Left kidney (tissue), 1 donor: ENCODE measurements at regions not wholly inside any gene's neighbourhood (a gene's known extent, or its start where the extent isn't known, plus 50 kb on each side); places are given as distances from the start of the nearest gene placed in this dataset.

ENCODE experiments used
- DNase-seq: peaks from one replicate; pipeline ENCODE4 v3.0.0-alpha.2; 2013

DNA sequence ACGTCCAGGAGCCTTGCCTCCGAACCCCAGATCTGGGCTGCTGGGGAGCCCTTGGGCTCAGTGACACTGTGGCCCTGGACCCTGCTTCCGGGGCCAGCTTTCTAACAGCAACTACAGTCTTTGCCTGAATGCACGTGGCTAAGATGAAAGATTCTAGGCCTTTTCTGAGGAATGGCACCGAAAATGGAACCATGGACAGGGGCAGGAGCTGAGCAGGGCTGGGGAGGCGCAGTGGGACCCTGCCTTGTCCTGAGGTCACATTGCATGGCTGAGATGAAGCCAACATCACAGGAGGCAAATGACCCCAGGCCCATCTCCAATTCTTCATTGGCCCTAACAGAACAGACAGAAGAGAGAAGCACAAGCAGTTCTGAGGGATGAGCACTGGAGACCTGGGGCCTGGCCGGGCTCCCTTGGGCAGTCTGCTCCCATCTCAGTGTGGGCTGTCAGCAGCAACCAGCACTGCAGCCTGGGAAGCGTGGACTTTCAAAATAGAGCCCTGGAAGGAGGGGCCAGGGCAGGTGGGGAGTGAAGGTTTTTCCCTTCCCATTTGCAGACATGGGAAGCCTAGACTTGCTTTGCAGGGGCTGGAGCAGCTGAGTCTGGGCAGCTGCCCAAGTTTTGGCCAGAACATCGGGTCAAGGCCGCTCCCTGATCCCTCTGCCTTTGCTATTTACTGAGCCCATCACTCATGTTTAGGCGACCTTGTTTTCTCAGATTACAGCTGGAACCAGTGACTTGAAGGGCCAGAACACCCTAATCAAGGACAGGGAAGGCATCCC, 114.4 kb upstream of the TCERG1L start:
- no peak for DNase-seq

DNA sequence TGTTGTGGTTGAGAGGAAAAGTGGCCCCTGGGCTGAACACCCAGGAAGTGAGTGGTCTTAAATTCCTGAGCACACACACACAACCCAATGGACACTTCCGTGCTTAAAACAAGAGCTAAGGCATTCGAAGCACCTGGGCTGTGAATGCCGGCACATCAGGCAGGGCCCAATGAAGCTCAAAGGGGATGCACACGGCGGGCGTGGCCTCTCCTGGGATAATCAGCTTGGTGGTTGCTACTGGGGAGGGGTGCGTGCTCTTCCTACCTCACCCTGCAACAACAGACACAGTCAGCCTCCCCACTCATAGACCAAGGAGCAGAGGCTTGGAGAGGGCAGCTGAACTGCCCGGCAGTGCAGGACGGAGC, 115.0 kb upstream of the TCERG1L start:
- DNase-seq = no peak

DNA sequence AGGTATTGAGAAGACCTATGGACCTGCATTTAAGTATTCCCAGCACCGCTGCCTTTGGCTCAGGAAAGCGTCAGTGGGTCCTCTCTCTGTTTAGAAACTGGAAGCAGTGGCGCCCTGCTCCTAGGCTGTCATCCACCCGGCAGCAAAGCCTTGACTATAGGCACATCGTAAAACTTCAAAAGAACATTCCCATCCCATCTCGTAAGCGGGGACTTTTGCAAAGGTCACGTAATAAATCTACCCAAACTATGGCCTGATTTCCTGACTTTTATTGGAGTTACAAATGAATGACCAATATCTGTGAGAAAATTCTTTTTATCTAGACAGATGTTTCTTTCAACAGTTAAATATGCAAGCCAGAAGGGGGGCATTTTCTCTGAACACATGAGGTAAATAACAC, 115.8 kb upstream of the TCERG1L start:
- DNase-seq = no peak

DNA sequence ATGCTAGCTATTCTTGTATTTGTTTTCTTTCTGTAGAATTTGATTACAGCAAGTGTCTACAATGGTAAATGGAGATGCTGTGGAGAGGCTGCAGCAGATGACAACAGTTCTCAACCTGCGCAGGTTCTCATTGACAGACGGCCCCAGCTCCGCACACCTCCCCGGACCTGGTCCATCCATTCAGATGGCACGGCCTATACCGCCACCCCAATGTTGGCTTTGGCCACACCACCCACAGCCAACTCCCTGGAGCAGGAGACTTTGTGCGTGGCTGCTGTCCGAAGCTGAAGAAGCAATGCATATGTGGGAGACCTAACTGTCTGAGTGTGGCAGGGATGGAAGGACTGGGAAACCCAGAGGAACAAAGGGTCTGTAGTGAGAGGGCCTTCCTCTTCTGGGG, 116.4 kb upstream of the TCERG1L start:
- no peak for DNase-seq

DNA sequence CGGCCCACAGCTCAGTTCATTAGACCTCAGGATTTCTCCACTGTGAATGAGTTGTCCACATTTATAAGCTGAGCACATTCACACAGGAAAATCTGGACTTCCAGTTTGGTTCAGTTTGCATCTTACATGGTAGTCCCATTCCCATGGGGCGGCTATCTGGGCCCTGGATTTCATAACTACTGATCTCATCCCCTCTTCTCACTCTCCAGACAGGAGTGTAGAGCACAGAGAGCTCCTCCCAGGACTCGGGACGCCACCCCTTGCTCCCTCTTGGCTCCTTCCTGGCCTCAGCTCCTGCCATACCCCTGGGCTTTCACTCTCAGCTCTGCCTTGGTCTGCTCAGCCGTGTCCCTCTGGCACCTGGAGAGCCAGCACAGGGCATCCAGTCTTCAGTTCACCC, 117.6 kb upstream of the TCERG1L start:
- DNase-seq = no peak

DNA sequence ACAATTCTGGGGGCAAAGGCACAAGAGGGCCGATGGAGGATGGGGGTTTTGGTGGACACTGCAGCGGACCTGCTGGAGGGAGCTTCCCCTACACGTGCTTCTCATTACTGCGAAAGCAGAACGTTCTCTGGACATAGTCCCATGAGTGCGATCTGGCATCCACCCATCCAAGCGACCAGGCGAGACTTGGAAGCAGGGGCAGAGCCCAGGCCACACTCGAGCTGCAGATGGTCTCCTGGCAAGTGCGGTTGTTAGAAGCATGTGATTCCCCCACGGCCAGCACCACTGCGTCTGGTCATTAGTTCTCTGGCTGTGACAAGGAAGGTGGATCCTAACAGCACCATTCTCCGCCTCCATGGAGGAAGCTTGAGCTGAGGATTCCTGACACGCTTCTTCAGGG, 118.4 kb upstream of the TCERG1L start:
- no peak for DNase-seq

DNA sequence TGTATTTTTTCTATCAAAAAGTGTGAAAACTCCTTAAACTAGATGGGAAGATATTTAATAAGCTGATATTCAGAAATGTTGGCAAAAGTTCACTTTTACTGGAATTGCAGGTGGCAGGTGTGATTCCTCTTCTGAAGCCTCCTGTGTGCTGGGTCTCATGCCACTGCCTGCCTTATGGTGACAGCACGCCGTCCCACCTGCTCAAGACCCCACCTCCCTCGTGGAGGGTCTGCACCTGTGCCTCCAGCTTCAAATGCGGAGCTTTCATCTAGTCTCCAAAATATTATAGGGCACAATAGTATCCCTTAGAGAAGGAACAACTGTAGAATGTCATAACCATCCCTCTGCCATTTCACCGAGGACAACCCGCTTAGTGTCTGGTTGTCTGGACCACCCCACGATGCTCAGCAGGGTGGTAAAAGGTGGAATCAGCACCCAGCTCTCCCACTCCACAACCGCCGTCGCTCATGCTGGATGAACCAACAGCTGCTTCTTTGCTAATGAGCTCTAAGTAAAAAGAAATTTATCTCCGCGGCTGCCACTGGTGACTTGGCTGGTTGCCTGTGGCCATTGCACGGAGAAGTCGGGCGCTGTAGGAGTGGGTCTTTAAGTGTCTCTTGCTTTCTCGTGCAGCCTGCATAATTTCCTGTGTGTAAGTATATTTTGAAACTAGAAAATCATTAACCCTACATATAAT, 119.3 kb upstream of the TCERG1L start:
- no peak for DNase-seq

DNA sequence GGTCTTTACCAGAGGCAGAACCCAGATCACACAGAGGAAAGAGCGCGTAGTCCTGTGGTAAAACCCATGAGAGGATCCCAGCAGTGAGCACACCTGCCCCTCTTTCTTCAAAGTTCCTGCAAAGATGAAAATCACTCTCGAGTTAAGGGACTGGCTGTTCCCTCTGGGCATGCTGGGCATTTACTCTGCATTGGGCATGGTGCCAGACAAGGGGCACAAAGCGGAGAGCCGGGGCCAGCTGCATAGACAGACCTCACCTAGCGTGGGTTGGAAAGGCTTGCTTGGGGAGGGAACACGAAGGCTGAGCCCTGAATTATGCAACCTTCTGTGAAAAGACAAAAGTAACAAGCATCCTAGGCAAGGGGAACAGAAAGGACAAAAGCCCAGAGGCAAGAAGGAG, 120.0 kb upstream of the TCERG1L start:
- DNase-seq = no peak

DNA sequence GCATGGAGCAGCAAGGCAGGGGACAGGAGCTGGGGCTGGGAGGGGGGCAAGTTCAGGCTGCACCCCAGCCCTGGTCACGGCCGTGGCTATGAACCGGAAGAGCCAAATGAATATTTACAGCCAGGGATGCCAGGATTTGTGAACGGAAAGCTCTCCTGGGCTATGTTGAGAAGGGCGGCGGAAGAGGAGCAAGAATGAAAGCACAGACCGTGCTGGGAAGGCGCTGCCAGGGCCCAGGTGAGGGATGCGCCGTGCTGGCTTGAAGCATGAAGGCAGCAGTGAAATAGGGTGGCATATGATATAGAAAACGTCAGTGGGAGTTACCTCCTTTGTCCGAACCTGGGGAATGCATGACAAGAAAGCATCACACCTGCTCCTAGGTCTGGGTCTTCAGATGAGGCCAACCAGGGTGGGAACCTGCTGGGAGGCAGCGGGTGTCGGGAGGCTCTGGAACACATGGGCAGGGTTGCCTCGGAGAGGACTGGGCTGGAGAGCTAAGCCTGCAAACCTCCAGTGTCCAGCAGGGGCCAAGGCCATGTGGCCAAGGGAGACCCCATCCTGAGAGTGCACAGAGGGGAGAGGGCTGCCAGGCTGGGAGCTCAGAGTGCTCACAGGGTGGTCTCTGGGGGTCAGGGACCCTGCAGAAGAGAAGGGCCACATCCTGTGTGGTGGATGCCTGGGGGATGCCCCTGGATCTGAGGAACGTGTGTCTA, 120.6 kb upstream of the TCERG1L start:
- no peak for DNase-seq

DNA sequence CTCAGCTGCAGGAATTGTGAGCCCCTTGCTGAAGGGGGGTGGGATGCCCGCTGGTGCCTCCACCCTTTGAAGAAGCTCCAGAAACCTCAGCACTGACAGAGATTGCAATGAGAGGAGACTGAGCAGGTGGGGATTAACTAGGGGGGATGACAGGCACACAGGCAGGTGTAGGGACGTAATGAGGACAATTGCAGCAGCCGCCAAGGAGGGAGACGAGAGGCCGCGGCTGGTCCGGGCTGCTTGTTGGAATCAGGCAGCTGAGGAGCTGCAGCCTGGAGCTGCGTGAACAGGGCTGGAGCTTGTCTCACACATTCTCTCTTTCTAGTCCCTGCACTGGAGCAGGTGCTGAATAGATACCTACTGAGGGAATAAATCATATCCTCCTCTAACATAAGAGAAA, 122.0 kb upstream of the TCERG1L start:
- no peak for DNase-seq

DNA sequence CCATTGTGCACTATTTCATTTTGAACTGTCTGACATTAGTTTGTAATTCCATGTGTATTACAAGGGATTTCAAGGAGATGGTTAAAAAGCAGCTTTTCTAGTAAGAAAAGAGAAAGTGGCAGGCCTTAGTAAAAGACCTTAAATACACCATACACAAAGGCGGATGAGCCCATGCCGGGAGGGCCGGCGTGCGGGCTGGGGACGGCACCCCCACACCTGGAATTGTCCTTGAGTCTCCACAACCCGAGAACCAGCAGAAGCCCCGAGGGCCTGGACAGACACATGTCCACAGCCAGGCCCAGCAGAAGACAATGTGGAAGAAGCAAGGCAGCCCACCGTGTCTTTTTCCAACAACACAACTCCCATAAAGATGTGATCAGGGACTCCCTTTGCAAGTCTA, 123.7 kb upstream of the TCERG1L start:
- DNase-seq = no peak

DNA sequence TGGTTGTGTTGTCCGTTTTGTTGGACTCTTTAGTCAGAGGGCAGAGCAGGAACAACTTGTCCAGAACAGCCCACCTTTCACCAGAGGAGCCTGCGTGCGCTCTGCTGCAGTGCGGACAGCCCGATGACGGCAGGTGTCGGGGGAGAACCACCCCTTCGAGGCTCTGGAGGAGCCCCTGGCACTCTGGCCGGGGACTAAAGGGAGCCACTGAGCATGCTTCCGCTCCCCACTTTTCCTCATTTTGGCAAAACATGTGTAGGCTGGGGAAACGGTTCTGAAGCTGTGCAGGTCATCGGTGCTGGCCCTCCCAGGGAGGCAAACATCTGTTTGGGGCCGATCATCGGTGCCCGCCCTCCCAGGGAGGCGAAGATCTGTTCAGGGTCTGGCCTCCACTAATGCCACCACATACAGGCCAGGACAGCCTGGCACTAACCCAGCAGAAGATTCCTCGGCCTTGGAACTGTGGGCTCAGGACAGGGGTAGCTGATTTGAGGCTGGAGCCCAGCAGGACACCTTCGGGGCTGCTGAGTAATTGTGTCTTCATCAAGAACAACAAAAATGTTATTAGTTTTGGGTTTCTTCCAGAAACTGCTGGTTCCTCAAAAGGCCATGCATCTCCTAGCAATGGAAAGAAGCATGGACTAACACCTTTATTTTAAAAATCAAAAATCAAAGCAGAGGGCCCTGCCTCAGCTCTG, 124.4 kb upstream of the TCERG1L start:
- no peak for DNase-seq

DNA sequence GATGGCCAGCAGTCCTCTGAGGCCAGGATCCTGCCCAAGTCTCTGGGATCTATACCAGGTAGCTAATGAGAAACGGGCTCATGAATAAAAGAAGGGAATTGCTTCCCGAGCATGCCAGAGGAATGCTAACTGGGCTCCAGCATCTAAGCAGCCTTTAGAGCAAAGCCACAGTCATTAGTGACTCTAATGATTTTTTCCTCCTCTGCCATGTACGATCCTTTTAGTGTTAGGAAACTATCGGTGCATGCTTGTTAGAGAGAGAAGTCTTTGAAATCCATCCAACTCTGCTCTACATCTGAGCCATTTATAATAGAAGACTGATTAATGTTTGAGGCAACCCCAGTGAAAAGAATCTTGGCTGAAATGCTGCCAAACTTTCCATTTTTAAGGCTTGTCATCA, 124.9 kb upstream of the TCERG1L start:
- no peak for DNase-seq

DNA sequence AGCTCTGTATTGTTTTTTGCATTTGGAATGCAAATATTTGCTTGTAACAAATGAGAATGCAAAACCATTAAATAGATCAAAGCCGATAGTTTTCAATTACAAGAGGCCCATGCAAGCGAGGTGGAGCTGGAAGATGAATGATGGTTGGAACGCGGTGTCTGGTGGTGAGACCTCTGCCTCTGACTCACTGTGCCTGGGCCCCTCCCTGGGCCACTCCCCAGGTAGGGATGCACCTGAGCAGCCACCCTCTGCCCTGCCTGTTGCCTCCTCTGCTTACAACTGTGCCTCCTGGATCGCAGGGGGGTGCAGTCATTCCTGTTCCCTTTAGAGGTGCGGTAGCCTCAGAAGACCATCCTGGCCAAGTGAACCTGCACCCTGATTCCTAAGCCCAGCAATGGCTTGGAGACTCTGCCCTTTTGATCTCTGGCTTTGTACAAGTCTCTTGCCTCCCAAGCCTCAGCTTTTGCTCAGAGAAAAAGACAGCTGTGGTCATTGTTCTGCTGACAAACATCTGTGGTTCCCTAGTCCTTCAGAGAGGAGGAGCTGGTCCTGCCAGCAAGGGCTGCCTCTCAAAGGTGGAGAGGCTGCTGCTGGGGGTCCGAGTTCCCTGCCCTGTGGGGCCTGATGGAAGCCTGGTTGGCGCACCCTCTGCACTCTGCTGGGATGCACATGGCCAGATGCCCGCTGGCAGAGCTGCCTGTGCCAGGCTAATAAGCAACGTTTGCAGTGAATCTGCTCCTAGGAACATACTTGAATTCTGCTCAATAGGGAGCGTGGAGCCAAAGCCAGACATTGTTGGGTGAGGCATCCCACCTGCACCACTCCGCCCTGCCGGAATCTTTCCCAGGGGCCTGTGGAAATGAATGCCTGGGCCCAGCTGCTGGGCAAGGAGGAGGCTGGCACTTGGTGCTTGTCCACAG, 126.3 kb upstream of the TCERG1L start:
- no peak for DNase-seq

DNA sequence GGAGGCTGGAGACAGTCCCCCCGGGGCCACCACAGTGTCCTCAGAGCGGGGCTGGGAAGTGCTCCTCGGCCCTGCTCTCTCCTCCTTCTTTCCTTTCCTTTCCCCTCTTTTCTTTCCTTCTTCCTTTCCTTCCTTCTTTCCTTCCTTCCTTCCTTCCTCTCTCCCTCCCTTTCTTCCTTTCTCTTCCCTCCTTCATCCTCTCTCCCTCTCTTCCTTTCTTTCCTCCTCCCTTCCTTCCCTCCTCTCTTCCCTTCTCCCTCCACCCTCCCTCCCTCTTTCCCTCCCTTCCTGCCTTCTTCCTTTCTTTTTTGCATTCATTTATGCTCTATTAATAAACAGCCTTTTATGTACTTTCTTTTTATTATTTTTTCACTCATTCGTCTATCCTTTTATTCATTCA, 127.1 kb upstream of the TCERG1L start:
- DNase-seq = no peak

DNA sequence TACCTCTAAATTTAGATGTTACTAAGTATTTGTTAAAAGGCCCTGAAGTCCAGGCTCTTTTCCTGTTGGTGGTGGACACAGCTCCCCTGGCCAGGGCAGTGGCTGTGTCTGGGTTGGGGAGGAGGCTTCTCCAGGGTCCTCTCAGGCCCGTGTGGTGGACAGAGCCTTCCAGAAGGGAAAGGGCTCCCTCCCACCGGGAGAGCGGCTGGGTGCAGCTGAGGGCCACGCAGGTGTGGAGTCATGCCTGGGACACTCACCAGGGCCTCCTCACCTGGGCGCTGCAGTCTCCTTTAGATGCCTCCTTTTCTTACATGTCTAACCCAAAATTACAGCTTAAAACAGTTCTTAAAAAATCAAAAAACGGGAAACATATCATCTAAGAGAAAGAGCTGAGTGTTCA, 128.2 kb upstream of the TCERG1L start:
- no peak for DNase-seq

DNA sequence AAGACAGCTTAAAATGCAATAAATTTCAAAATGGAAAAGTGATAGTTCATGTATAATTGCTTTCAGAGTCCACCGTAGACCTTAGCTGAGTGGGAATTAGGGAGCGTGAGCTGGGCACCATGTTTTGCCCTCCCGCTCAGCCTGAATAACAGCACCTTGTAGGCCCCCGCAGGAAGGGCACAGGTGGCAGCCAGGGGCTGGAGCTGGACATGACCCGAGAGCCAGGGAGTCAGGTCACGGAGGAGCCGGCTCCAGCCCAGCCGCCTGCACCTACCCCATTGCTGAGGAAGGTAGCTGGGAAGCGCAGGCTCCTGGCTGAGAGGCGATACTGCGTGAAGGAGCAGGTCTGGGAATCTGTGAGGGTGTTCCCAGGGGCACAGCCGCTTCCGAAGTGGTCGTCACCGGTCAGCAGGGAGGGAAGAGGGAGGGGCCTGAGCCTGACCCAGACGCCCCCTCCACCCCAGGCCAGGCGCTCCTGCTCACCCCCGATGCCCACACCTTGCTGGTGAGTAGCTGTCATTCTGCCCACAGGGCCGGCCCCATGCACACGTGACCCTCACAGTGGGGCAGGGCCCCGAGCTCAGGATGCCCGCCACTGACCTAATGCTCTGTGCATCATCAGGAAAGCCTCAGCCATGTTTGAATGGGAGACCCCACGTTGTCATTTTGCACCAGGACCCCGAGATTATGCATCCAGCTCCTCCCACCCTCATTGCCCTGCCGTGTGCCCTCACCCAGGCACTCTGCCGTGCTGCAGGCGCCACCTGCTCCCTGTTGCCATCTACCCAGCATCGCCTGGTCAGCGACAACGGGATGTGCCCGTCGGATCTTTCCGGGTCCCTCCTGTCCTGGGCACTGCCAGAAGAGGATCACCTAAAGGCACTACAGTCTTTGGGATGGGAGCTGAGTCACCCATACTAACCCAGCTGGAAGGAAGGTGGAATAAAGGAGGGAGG, 129.2 kb upstream of the TCERG1L start:
- DNase-seq = no peak

DNA sequence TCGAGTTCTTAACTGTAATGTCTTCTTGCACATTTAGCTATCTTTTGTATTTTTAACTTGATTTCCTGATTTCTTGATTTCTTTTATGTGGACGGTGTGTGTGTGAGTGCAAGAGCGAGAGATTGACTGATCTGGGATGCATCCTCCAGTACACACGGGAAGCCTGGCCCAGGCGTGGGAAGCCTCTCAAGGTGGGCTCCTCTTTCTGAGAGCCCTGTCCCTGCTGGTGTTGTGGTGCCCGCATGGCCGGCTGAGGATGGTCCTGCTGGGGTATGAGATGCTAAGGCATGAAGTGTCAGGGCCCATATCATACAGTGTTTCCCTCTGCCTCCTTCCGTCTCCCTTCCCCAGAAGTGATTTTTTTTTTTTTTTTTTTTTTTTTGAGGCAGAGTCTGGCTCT, 130.8 kb upstream of the TCERG1L start:
- DNase-seq = no peak

DNA sequence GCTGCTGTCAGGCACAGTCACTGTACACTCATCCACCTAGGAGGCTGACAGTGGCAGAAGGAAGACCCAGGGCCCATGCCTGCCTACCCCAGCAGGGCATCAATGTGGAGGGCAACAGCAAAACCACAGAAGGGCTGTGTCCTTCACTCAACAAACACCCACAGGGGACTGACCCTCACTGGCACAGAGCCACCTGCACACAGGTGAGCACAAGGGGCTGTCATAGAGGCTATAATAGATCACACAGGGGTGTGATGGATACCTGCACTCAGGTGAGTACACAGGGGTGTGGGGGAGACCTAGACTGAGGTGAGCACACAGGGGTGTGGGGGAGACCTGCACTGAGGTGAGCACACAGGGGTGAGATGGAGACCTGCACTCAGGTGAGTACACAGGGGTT, 132.8 kb upstream of the TCERG1L start:
- no peak for DNase-seq

DNA sequence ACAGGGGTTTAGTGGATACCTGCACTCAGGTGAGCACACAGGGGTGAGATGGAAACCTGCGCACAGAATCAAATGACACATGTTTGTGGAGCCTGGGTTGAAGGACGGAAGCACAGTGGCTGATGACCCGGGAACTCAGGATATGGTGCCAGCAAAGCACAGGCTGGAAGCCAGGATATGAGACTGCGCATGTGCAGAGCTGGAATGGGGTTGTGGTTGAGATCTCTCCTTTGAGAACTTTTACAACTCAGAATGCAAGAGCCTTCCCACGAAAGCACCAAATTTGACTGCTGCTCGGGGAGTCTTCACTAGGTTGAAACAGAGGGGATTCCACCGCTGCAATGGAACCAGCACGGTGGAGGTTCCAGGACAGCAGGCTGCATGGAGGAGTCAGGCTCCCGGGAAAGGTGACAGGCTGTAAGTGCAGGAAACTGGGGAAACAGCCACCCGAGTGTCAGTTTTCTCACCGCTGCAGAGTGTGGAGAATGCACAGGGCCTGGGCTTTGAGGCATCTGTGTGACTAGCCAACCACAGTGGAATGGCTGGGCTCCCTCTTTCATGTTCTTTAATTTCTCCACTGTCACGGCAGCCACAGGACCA, 133.4 kb upstream of the TCERG1L start:
- DNase-seq = no peak
